ENCODE measurements at regions not wholly inside any gene's neighbourhood (a gene's known extent, or its start where the extent isn't known, plus 50 kb on each side); places are given as distances from the start of the nearest gene placed in this dataset.
A peak's percentile ranks its signal among the peaks of the same experiment; 100 is the strongest.
"Not testable (repeated sequence)": the region's sequence is repeated elsewhere in the genome, so short reads cannot be mapped to it uniquely, and the experiment has no call there.

GRCh38 chr10:71912431-71912830, 51.8 kb upstream of the CHST3 start:
- Histone ChIP-seq H3K36me3 (ENCODE audit: control insufficient read depth, insufficient read depth, low read length) (no peaks in the 10 kb centered on the region), H3K4me1 (ENCODE audit: control insufficient read depth, insufficient read depth, low read length, poor library complexity, severe bottlenecking) (no peaks in the 10 kb centered on the region), H3K9me3 (ENCODE audit: control insufficient read depth in 2 of 2, low read length in 2 of 2) (peaks cover 0 to 2% of the 10 kb centered on the region in 2 experiments), H3K27me3 (ENCODE audit: control insufficient read depth, insufficient read depth, low read length) (no peaks in the 10 kb centered on the region), H3K27ac (ENCODE audit: insufficient read depth, low read length, poor library complexity, severe bottlenecking) (no peak overlapping the region), H3K4me3 (ENCODE audit: low read depth, low read length) (no peak overlapping the region)
- Mint-ChIP-seq H3K4me1 (peaks cover 0 to 6% (median 3%) of the 10 kb centered on the region in 4 donors), H3K9me3 (peaks cover 0 to 3% (median 0%) of the 10 kb centered on the region in 7 donors), H3K27ac (no peak overlapping the region), H3K27me3 (peaks cover 22% of the 10 kb centered on the region), H3K36me3 (no peaks in the 10 kb centered on the region), H3K4me3 (no peak overlapping the region)
- DNase-seq = no peak
- ATAC-seq (ENCODE audit: low read depth in 2 of 2) = no peak

GRCh38 chr10:71911296-71911953, 52.8 kb upstream of the CHST3 start:
- H3K9me3 Mint-ChIP-seq = peaks cover 0 to 3% (median 0%) of the 10 kb centered on the region in 7 donors
- Histone ChIP-seq H3K27ac (ENCODE audit: insufficient read depth, low read length, poor library complexity, severe bottlenecking) (no peak overlapping the region), H3K4me1 (ENCODE audit: control insufficient read depth, insufficient read depth, low read length, poor library complexity, severe bottlenecking) (no peaks in the 10 kb centered on the region), H3K27me3 (ENCODE audit: control insufficient read depth, insufficient read depth, low read length) (no peaks in the 10 kb centered on the region), H3K36me3 (ENCODE audit: control insufficient read depth, insufficient read depth, low read length) (no peaks in the 10 kb centered on the region), H3K9me3 (ENCODE audit: control insufficient read depth in 2 of 2, low read length in 2 of 2) (no peaks in the 10 kb centered on the region), H3K4me3 (ENCODE audit: low read depth, low read length) (no peak overlapping the region)
- no peak overlapping the region for H3K27ac Mint-ChIP-seq
- no peak overlapping the region for H3K4me3 Mint-ChIP-seq
- H3K4me1 Mint-ChIP-seq = peaks cover 0 to 6% (median 3%) of the 10 kb centered on the region in 4 donors
- DNase-seq (no peak), ATAC-seq (ENCODE audit: low read depth in 2 of 2) (no peak)
- peaks cover 24% of the 10 kb centered on the region for H3K27me3 Mint-ChIP-seq
- no peaks in the 10 kb centered on the region for H3K36me3 Mint-ChIP-seq

- Mint-ChIP-seq H3K36me3 (no peaks in the 10 kb centered on the region), H3K27ac (no peak overlapping the region), H3K4me3 (no peak overlapping the region), H3K9me3 (peaks cover 0 to 3% (median 0%) of the 10 kb centered on the region in 7 donors), H3K4me1 (peaks cover 0 to 6% (median 3%) of the 10 kb centered on the region in 4 donors), H3K27me3 (peaks cover 13% of the 10 kb centered on the region)
- no peaks in the 10 kb centered on the region for H3K9me3 ChIP-seq (ENCODE audit: control insufficient read depth in 2 of 2, low read length in 2 of 2)
- H3K4me1 ChIP-seq (ENCODE audit: control insufficient read depth, insufficient read depth, low read length, poor library complexity, severe bottlenecking) = no peaks in the 10 kb centered on the region
- H3K4me3 ChIP-seq (ENCODE audit: low read depth, low read length) = no peak overlapping the region
- no peaks in the 10 kb centered on the region for H3K27me3 ChIP-seq (ENCODE audit: control insufficient read depth, insufficient read depth, low read length)
- DNase-seq (no peak), ATAC-seq (ENCODE audit: low read depth in 2 of 2) (no peak)
- no peak overlapping the region for H3K27ac ChIP-seq (ENCODE audit: insufficient read depth, low read length, poor library complexity, severe bottlenecking)
- no peaks in the 10 kb centered on the region for H3K36me3 ChIP-seq (ENCODE audit: control insufficient read depth, insufficient read depth, low read length)
These were observed 54.7 kb upstream of the CHST3 start for GRCh38 chr10:71909399-71910083.

- Histone ChIP-seq H3K9me3 (ENCODE audit: control insufficient read depth in 2 of 2, low read length in 2 of 2) (no peaks in the 10 kb centered on the region), H3K36me3 (ENCODE audit: control insufficient read depth, insufficient read depth, low read length) (no peaks in the 10 kb centered on the region), H3K27ac (ENCODE audit: insufficient read depth, low read length, poor library complexity, severe bottlenecking) (no peak overlapping the region), H3K4me3 (ENCODE audit: low read depth, low read length) (no peak overlapping the region), H3K27me3 (ENCODE audit: control insufficient read depth, insufficient read depth, low read length) (no peaks in the 10 kb centered on the region), H3K4me1 (ENCODE audit: control insufficient read depth, insufficient read depth, low read length, poor library complexity, severe bottlenecking) (no peaks in the 10 kb centered on the region)
- H3K4me1 Mint-ChIP-seq = peaks cover 0 to 6% (median 3%) of the 10 kb centered on the region in 4 donors
- no peak overlapping the region for H3K27ac Mint-ChIP-seq
- H3K36me3 Mint-ChIP-seq = no peaks in the 10 kb centered on the region
- no peak overlapping the region for H3K4me3 Mint-ChIP-seq
- ATAC-seq (ENCODE audit: low read depth in 2 of 2) (no peak), DNase-seq (no peak)
- H3K27me3 Mint-ChIP-seq = peaks cover 9% of the 10 kb centered on the region
- peaks cover 0 to 3% (median 0%) of the 10 kb centered on the region in 7 donors for H3K9me3 Mint-ChIP-seq
These were observed 55.2 kb upstream of the CHST3 start for GRCh38 chr10:71908998-71909397.

- ATAC-seq (ENCODE audit: low read depth in 2 of 2) (no peak), DNase-seq (no peak)
- Mint-ChIP-seq H3K27me3 (peaks cover 9% of the 10 kb centered on the region), H3K27ac (no peak overlapping the region), H3K4me1 (peaks cover 0 to 6% (median 0%) of the 10 kb centered on the region in 4 donors), H3K4me3 (no peak overlapping the region), H3K9me3 (no peaks in the 10 kb centered on the region), H3K36me3 (no peaks in the 10 kb centered on the region)
- Histone ChIP-seq H3K27me3 (ENCODE audit: control insufficient read depth, insufficient read depth, low read length) (no peaks in the 10 kb centered on the region), H3K36me3 (ENCODE audit: control insufficient read depth, insufficient read depth, low read length) (no peaks in the 10 kb centered on the region), H3K9me3 (ENCODE audit: control insufficient read depth in 2 of 2, low read length in 2 of 2) (no peaks in the 10 kb centered on the region), H3K4me3 (ENCODE audit: low read depth, low read length) (no peak overlapping the region), H3K4me1 (ENCODE audit: control insufficient read depth, insufficient read depth, low read length, poor library complexity, severe bottlenecking) (no peaks in the 10 kb centered on the region), H3K27ac (ENCODE audit: insufficient read depth, low read length, poor library complexity, severe bottlenecking) (no peak overlapping the region)
These were observed 54.1 kb upstream of the PSAP start for GRCh38 chr10:71905164-71905563.

- H3K4me3 Mint-ChIP-seq; H3K4me3 ChIP-seq (ENCODE audit: low read depth, low read length); H3K9me3 ChIP-seq (ENCODE audit: control insufficient read depth in 2 of 2, low read length in 2 of 2); DNase-seq; H3K36me3 ChIP-seq (ENCODE audit: control insufficient read depth, insufficient read depth, low read length); ATAC-seq (ENCODE audit: low read depth in 2 of 2); H3K27me3 Mint-ChIP-seq; H3K4me1 Mint-ChIP-seq; H3K9me3 Mint-ChIP-seq; H3K27me3 ChIP-seq (ENCODE audit: control insufficient read depth, insufficient read depth, low read length); H3K4me1 ChIP-seq (ENCODE audit: control insufficient read depth, insufficient read depth, low read length, poor library complexity, severe bottlenecking); H3K36me3 Mint-ChIP-seq; H3K27ac ChIP-seq (ENCODE audit: insufficient read depth, low read length, poor library complexity, severe bottlenecking): not testable (repeated sequence)
- H3K27ac Mint-ChIP-seq = peak overlapping the region in 1 of 3 donors; percentile 56
These were observed 52.7 kb upstream of the PSAP start for GRCh38 chr10:71903636-71904250.

- peaks cover 5% of the 10 kb centered on the region for H3K27me3 Mint-ChIP-seq
- H3K36me3 Mint-ChIP-seq = no peaks in the 10 kb centered on the region
- Histone ChIP-seq H3K27ac (ENCODE audit: insufficient read depth, low read length, poor library complexity, severe bottlenecking) (no peak overlapping the region), H3K4me1 (ENCODE audit: control insufficient read depth, insufficient read depth, low read length, poor library complexity, severe bottlenecking) (no peaks in the 10 kb centered on the region), H3K4me3 (ENCODE audit: low read depth, low read length) (no peak overlapping the region), H3K36me3 (ENCODE audit: control insufficient read depth, insufficient read depth, low read length) (no peaks in the 10 kb centered on the region), H3K27me3 (ENCODE audit: control insufficient read depth, insufficient read depth, low read length) (no peaks in the 10 kb centered on the region), H3K9me3 (ENCODE audit: control insufficient read depth in 2 of 2, low read length in 2 of 2) (no peaks in the 10 kb centered on the region)
- H3K4me1 Mint-ChIP-seq = peaks cover 0 to 5% (median 0%) of the 10 kb centered on the region in 4 donors
- H3K9me3 Mint-ChIP-seq = peaks cover 0 to 1% (median 0%) of the 10 kb centered on the region in 7 donors
- DNase-seq (no peak), ATAC-seq (ENCODE audit: low read depth in 2 of 2) (no peak)
- H3K27ac Mint-ChIP-seq = no peak overlapping the region
- no peak overlapping the region for H3K4me3 Mint-ChIP-seq
These were observed 51.3 kb upstream of the PSAP start for GRCh38 chr10:71902351-71902750.
